ENCODE measurements at regions not wholly inside any gene's neighbourhood (a gene's known extent, or its start where the extent isn't known, plus 50 kb on each side); places are given as distances from the start of the nearest gene placed in this dataset.

GRCh38 chr3:182019926-182020325, 308.2 kb downstream of the SOX2 start:
- Histone ChIP-seq H3K27ac (ENCODE audit: low read depth, low read length) (no peak overlapping the region), H2AK5ac (ENCODE audit: low read length) (no peak overlapping the region), H3K9ac (ENCODE audit: low read length) (no peak overlapping the region), H3K79me2 (ENCODE audit: control insufficient read depth, insufficient read depth, low read length, poor library complexity) (no peaks in the 10 kb centered on the region), H3K36me3 (ENCODE audit: control insufficient read depth in 1 of 2, insufficient read depth in 2 of 2, low read length in 2 of 2) (no peaks in the 10 kb centered on the region), H3K23ac (ENCODE audit: low read length) (no peak overlapping the region), H3K4me3 (ENCODE audit: low read depth, low read length) (no peak overlapping the region), H4K12ac (ENCODE audit: low read depth, low read length) (no peak overlapping the region), H3K4ac (ENCODE audit: low read depth, low read length) (no peak overlapping the region), H3K79me1 (ENCODE audit: low read length) (no peaks in the 10 kb centered on the region), H3K27me3 (ENCODE audit: insufficient read depth, low read length) (no peaks in the 10 kb centered on the region), H3K9me3 (ENCODE audit: insufficient read depth, low read depth, low read length) (no peaks in the 10 kb centered on the region), H4K91ac (ENCODE audit: low read depth, low read length) (no peak overlapping the region), H3K18ac (ENCODE audit: low read length) (no peak overlapping the region), H2BK5ac (ENCODE audit: low read depth, low read length, poor library complexity) (no peak overlapping the region), H2AFZ (ENCODE audit: insufficient read depth, low read length, poor library complexity) (no peak overlapping the region), H3K4me2 (ENCODE audit: low read length) (no peak overlapping the region), H3K4me1 (ENCODE audit: control insufficient read depth in 1 of 2, insufficient read depth in 2 of 2, low read length in 2 of 2) (no peaks in the 10 kb centered on the region), H2BK120ac (ENCODE audit: insufficient read depth, low read length, poor library complexity) (no peak overlapping the region), H3K14ac (ENCODE audit: low read length) (no peak overlapping the region), H4K8ac (ENCODE audit: low read depth, low read length) (no peak overlapping the region), H2BK12ac (ENCODE audit: low read length) (no peak overlapping the region)
- no CpG with 5 or more reads among the region's 1 CpG for WGBS (ENCODE audit: extremely low coverage, insufficient coverage, insufficient read length)
- peak in 1 of 2 donors; percentile 4 for DNase-seq

GRCh38 chr3:182023843-182024242, 312.1 kb downstream of the SOX2 start:
- H4K8ac ChIP-seq (ENCODE audit: low read depth, low read length) = no peak overlapping the region
- no peaks in the 10 kb centered on the region for H3K79me1 ChIP-seq (ENCODE audit: low read length)
- no peaks in the 10 kb centered on the region for H3K79me2 ChIP-seq (ENCODE audit: control insufficient read depth, insufficient read depth, low read length, poor library complexity)
- no peak overlapping the region for H3K4ac ChIP-seq (ENCODE audit: low read depth, low read length)
- H3K27ac ChIP-seq (ENCODE audit: low read depth, low read length) = no peak overlapping the region
- no peak overlapping the region for H2BK5ac ChIP-seq (ENCODE audit: low read depth, low read length, poor library complexity)
- no peak overlapping the region for H3K23ac ChIP-seq (ENCODE audit: low read length)
- no peak overlapping the region for H2BK12ac ChIP-seq (ENCODE audit: low read length)
- no peaks in the 10 kb centered on the region for H3K27me3 ChIP-seq (ENCODE audit: insufficient read depth, low read length)
- no peak overlapping the region for H3K9ac ChIP-seq (ENCODE audit: low read length)
- H3K14ac ChIP-seq (ENCODE audit: low read length) = no peak overlapping the region
- no peak overlapping the region for H2BK120ac ChIP-seq (ENCODE audit: insufficient read depth, low read length, poor library complexity)
- no peak for DNase-seq
- H4K12ac ChIP-seq (ENCODE audit: low read depth, low read length) = no peak overlapping the region
- no peak overlapping the region for H3K4me3 ChIP-seq (ENCODE audit: low read depth, low read length)
- no peaks in the 10 kb centered on the region for H3K36me3 ChIP-seq (ENCODE audit: control insufficient read depth in 1 of 2, insufficient read depth in 2 of 2, low read length in 2 of 2)
- H3K18ac ChIP-seq (ENCODE audit: low read length) = no peak overlapping the region
- H2AK5ac ChIP-seq (ENCODE audit: low read length) = no peak overlapping the region
- H3K4me1 ChIP-seq (ENCODE audit: control insufficient read depth in 1 of 2, insufficient read depth in 2 of 2, low read length in 2 of 2) = no peaks in the 10 kb centered on the region
- no peak overlapping the region for H4K91ac ChIP-seq (ENCODE audit: low read depth, low read length)
- no CpG with 5 or more reads among the region's 2 CpGs for WGBS (ENCODE audit: extremely low coverage, insufficient coverage, insufficient read length)
- H3K4me2 ChIP-seq (ENCODE audit: low read length) = no peak overlapping the region
- H2AFZ ChIP-seq (ENCODE audit: insufficient read depth, low read length, poor library complexity) = no peak overlapping the region
- no peaks in the 10 kb centered on the region for H3K9me3 ChIP-seq (ENCODE audit: insufficient read depth, low read depth, low read length)

GRCh38 chr3:182027366-182027765, 315.6 kb downstream of the SOX2 start:
- Histone ChIP-seq H3K4me1 (ENCODE audit: control insufficient read depth in 1 of 2, insufficient read depth in 2 of 2, low read length in 2 of 2) (no peaks in the 10 kb centered on the region), H3K23ac (ENCODE audit: low read length) (no peak overlapping the region), H4K12ac (ENCODE audit: low read depth, low read length) (no peak overlapping the region), H3K27ac (ENCODE audit: low read depth, low read length) (no peak overlapping the region), H4K91ac (ENCODE audit: low read depth, low read length) (no peak overlapping the region), H3K9ac (ENCODE audit: low read length) (no peak overlapping the region), H3K4ac (ENCODE audit: low read depth, low read length) (no peak overlapping the region), H3K4me2 (ENCODE audit: low read length) (no peak overlapping the region), H3K18ac (ENCODE audit: low read length) (no peak overlapping the region), H3K79me1 (ENCODE audit: low read length) (no peaks in the 10 kb centered on the region), H2BK120ac (ENCODE audit: insufficient read depth, low read length, poor library complexity) (no peak overlapping the region), H3K27me3 (ENCODE audit: insufficient read depth, low read length) (no peaks in the 10 kb centered on the region), H4K8ac (ENCODE audit: low read depth, low read length) (no peak overlapping the region), H3K14ac (ENCODE audit: low read length) (no peak overlapping the region), H3K79me2 (ENCODE audit: control insufficient read depth, insufficient read depth, low read length, poor library complexity) (no peaks in the 10 kb centered on the region), H3K4me3 (ENCODE audit: low read depth, low read length) (no peak overlapping the region), H3K9me3 (ENCODE audit: insufficient read depth, low read depth, low read length) (no peaks in the 10 kb centered on the region), H3K36me3 (ENCODE audit: control insufficient read depth in 1 of 2, insufficient read depth in 2 of 2, low read length in 2 of 2) (no peaks in the 10 kb centered on the region), H2AK5ac (ENCODE audit: low read length) (no peak overlapping the region), H2BK5ac (ENCODE audit: low read depth, low read length, poor library complexity) (no peak overlapping the region), H2BK12ac (ENCODE audit: low read length) (no peak overlapping the region), H2AFZ (ENCODE audit: insufficient read depth, low read length, poor library complexity) (no peak overlapping the region)
- WGBS (ENCODE audit: extremely low coverage, insufficient coverage, insufficient read length) = no CpG with 5 or more reads among the region's 1 CpG
- DNase-seq = no peak

- no CpG with 5 or more reads among the region's 3 CpGs for WGBS (ENCODE audit: extremely low coverage, insufficient coverage, insufficient read length)
These were observed 316.4 kb downstream of the SOX2 start for GRCh38 chr3:182028081-182028480.

More at GRCh38 chr3:182028081-182028480, 316.4 kb downstream of the SOX2 start:
- H2AFZ ChIP-seq (ENCODE audit: insufficient read depth, low read length, poor library complexity) = no peak overlapping the region
- no peak overlapping the region for H3K9ac ChIP-seq (ENCODE audit: low read length)
- no peak overlapping the region for H3K18ac ChIP-seq (ENCODE audit: low read length)
- no peaks in the 10 kb centered on the region for H3K27me3 ChIP-seq (ENCODE audit: insufficient read depth, low read length)
- H3K23ac ChIP-seq (ENCODE audit: low read length) = no peak overlapping the region
- H2AK5ac ChIP-seq (ENCODE audit: low read length) = no peak overlapping the region
- H3K27ac ChIP-seq (ENCODE audit: low read depth, low read length) = no peak overlapping the region
- H2BK12ac ChIP-seq (ENCODE audit: low read length) = no peak overlapping the region
- no peaks in the 10 kb centered on the region for H3K79me2 ChIP-seq (ENCODE audit: control insufficient read depth, insufficient read depth, low read length, poor library complexity)
- no peaks in the 10 kb centered on the region for H3K36me3 ChIP-seq (ENCODE audit: control insufficient read depth in 1 of 2, insufficient read depth in 2 of 2, low read length in 2 of 2)
- H3K9me3 ChIP-seq (ENCODE audit: insufficient read depth, low read depth, low read length) = no peaks in the 10 kb centered on the region
- no peak overlapping the region for H3K4me2 ChIP-seq (ENCODE audit: low read length)
- no peak overlapping the region for H4K12ac ChIP-seq (ENCODE audit: low read depth, low read length)
- no peaks in the 10 kb centered on the region for H3K79me1 ChIP-seq (ENCODE audit: low read length)
- peak; percentile 20 to 27 for DNase-seq
- H4K8ac ChIP-seq (ENCODE audit: low read depth, low read length) = no peak overlapping the region
- no peaks in the 10 kb centered on the region for H3K4me1 ChIP-seq (ENCODE audit: control insufficient read depth in 1 of 2, insufficient read depth in 2 of 2, low read length in 2 of 2)
- no peak overlapping the region for H4K91ac ChIP-seq (ENCODE audit: low read depth, low read length)
- no peak overlapping the region for H2BK120ac ChIP-seq (ENCODE audit: insufficient read depth, low read length, poor library complexity)
- H3K14ac ChIP-seq (ENCODE audit: low read length) = no peak overlapping the region
- no peak overlapping the region for H2BK5ac ChIP-seq (ENCODE audit: low read depth, low read length, poor library complexity)
- no peak overlapping the region for H3K4ac ChIP-seq (ENCODE audit: low read depth, low read length)
- H3K4me3 ChIP-seq (ENCODE audit: low read depth, low read length) = no peak overlapping the region
